Midbrain (tissue), 1 donor: ENCODE measurements at regions not wholly inside any gene's neighbourhood (a gene's known extent, or its start where the extent isn't known, plus 50 kb on each side); places are given as distances from the start of the nearest gene placed in this dataset.
"Not testable (repeated sequence)": the region's sequence is repeated elsewhere in the genome, so short reads cannot be mapped to it uniquely, and the experiment has no call there.

Experiments used
- DNase-seq: peaks from one replicate; lab custom pipeline; 2025; lab: John Stamatoyannopoulos, UW

GRCh38 chr4:171348090-171348489, 465.1 kb upstream of the GALNTL6 start:
- DNase-seq: no peak

- DNase-seq: no peak
Observed at GRCh38 chr4:171342646-171343045, 470.6 kb upstream of the GALNTL6 start.

GRCh38 chr4:171340258-171340657, 472.9 kb upstream of the GALNTL6 start:
- DNase-seq: no peak

GRCh38 chr4:171334549-171334948, 478.7 kb upstream of the GALNTL6 start:
- no peak for DNase-seq

GRCh38 chr4:171308661-171309060, 504.5 kb upstream of the GALNTL6 start:
- no peak for DNase-seq

- not testable (repeated sequence) for DNase-seq
Observed at GRCh38 chr4:171298048-171298718, 515.0 kb upstream of the GALNTL6 start.

- DNase-seq: no peak
Observed at GRCh38 chr4:171288816-171289432, 524.3 kb upstream of the GALNTL6 start.

- no peak for DNase-seq
Observed at GRCh38 chr4:171281359-171281758, 531.8 kb upstream of the GALNTL6 start.

- no peak for DNase-seq
Observed at GRCh38 chr4:171279131-171279530, 534.1 kb upstream of the GALNTL6 start.

- no peak for DNase-seq
Observed at GRCh38 chr4:171266671-171267070, 546.5 kb upstream of the GALNTL6 start.

- no peak for DNase-seq
Observed at GRCh38 chr4:171265190-171265818, 547.9 kb upstream of the GALNTL6 start.

GRCh38 chr4:171256223-171256622, 557.0 kb upstream of the GALNTL6 start:
- no peak for DNase-seq

GRCh38 chr4:171246948-171247347, 566.3 kb upstream of the GALNTL6 start:
- no peak for DNase-seq

- no peak for DNase-seq
Observed at GRCh38 chr4:171242831-171243230, 570.4 kb upstream of the GALNTL6 start.

- no peak for DNase-seq
Observed at GRCh38 chr4:171239196-171239595, 574.0 kb upstream of the GALNTL6 start.

GRCh38 chr4:171235521-171235920, 577.7 kb upstream of the GALNTL6 start:
- DNase-seq: no peak

- not testable (repeated sequence) for DNase-seq
Observed at GRCh38 chr4:171229354-171229753, 583.9 kb upstream of the GALNTL6 start.

- no peak for DNase-seq
Observed at GRCh38 chr4:171221181-171221580, 592.0 kb upstream of the GALNTL6 start.

- no peak for DNase-seq
Observed at GRCh38 chr4:171203425-171203824, 609.8 kb upstream of the GALNTL6 start.

GRCh38 chr4:171202908-171203307, 610.3 kb upstream of the GALNTL6 start:
- no peak for DNase-seq

- DNase-seq: no peak
Observed at GRCh38 chr4:171186700-171187099, 626.5 kb upstream of the GALNTL6 start.

- no peak for DNase-seq
Observed at GRCh38 chr4:171181090-171181489, 632.1 kb upstream of the GALNTL6 start.

GRCh38 chr4:171170671-171171070, 642.5 kb upstream of the GALNTL6 start:
- no peak for DNase-seq
